Stomach (tissue), 8 donors: ENCODE measurements at regions not wholly inside any gene's neighbourhood (a gene's known extent, or its start where the extent isn't known, plus 50 kb on each side); places are given as distances from the start of the nearest gene placed in this dataset.

Experiments used
- DNase-seq, 2 donors: peaks; one replicate each; pipeline versions ENCODE4 v3.0.0 to v3.0.0-alpha.2; 2013 to 2019
- H3K27ac ChIP-seq, 5 donors: fragments of 200-600 bp in 4 of 5; sonication (generic) in 4 of 5; one replicate each; pipeline ENCODE4 v1.5.1; 2013 to 2019; ENCODE audit warnings: mild to moderate bottlenecking in 1 of 5, moderate library complexity in 1 of 5
- H3K27me3 ChIP-seq, 3 donors: fragments of 200-600 bp; sonication (generic); one replicate each; pipeline ENCODE4 v1.5.1; 2017 to 2019; ENCODE audit warnings: mixed run types in 1 of 3
- H3K36me3 ChIP-seq, 4 donors: fragments of 200-600 bp; sonication (generic); 1 replicate in 3 of 4; 2 replicates in 1 of 4; pipeline ENCODE4 v1.5.1; 2016 to 2019
- H3K4me1 ChIP-seq, 4 donors: fragments of 200-600 bp; sonication (generic); one replicate each; pipeline ENCODE4 v1.5.1; 2016 to 2019
- H3K4me3 ChIP-seq, 4 donors: fragments of 200-600 bp; sonication (generic) in 3 of 4; one replicate each; pipeline ENCODE4 v1.5.1; 2016 to 2019; ENCODE audit warnings: mild to moderate bottlenecking in 1 of 4
- H3K9me3 ChIP-seq, 4 donors: fragments of 200-600 bp; sonication (generic); one replicate each; pipeline ENCODE4 v1.5.1; 2016 to 2019
- EP300 ChIP-seq: sonication (generic); formaldehyde crosslinking; IDR thresholded peaks from one replicate; pipeline ENCODE4 v1.6.1; 2017; ENCODE audit warnings: antibody characterized with exemption
- POLR2A ChIP-seq, 4 donors: fragments of 450-650 bp; IDR thresholded peaks; one replicate each; pipeline ENCODE4 v1.6.1; 2016; ENCODE audit warnings: antibody characterized with exemption in 4 of 4, control low read depth in 2 of 4, mild to moderate bottlenecking in 1 of 4, moderate library complexity in 1 of 4
- POLR2AphosphoS5 ChIP-seq, 3 donors: sonication (generic); formaldehyde crosslinking; IDR thresholded peaks; one replicate each; pipeline ENCODE4 v1.6.1; 2016; ENCODE audit warnings: antibody characterized with exemption in 3 of 3
- WGBS, 5 donors: extraction: QIAGEN DNeasy Blood & Tissue Kit in 3 of 5; methylation state at CpG; one replicate each; pipeline versions ENCODE4 v1.1.5 to v1.1.7; 2013 to 2018; 5-methylcytosine and 5-hydroxymethylcytosine counted together
- intact Hi-C: fragments of 100-400 bp; cut with DNase I; formaldehyde crosslinking; loops from one replicate; pipeline ENCODE4 v1.15.1; 2023; ENCODE audit warnings: low total_unique reads
- TF ChIP-seq, protein P1 (sequence below), 7 experiments: fragments of 450-650 bp in 4 of 7; fragments of 200-600 bp in 3 of 7; sonication (generic) in 3 of 7; IDR thresholded peaks; one replicate each; pipeline ENCODE4 v1.5.1; 2016 to 2019; ENCODE audit warnings: antibody characterized with exemption in 7 of 7, control low read depth in 2 of 7, mild to moderate bottlenecking in 1 of 7
- donor health status: healthy with polysubstance abuse.
- donor health status: Bipolar disorder and iron deficiency.
- donor health status: healthy.

DNA sequence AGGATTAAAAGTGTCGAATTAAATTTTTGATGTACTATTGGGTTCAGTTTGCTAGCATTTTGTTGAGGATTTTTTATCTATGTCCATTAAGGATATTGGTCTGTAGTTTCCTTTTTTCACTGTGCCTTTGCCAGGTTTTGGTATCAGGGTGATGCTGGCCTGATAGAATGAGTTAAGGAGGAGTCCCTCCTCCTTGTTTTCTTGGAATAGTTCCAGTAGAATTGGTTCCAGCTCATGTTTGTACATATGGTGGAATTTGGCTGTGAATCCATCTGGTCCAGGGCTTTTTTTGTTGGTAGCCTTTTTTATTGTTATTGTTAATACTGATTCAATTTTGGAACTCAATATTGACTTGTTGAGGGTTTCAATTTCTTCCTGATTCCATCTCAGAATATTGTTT lies 141.8 kb downstream of the SIM1 start:
- no peak overlapping the region for H3K27ac ChIP-seq
- TF ChIP-seq POLR2A (IDR thresholded peaks at IDR 0.05): no peak
- TF ChIP-seq, protein P1, sequence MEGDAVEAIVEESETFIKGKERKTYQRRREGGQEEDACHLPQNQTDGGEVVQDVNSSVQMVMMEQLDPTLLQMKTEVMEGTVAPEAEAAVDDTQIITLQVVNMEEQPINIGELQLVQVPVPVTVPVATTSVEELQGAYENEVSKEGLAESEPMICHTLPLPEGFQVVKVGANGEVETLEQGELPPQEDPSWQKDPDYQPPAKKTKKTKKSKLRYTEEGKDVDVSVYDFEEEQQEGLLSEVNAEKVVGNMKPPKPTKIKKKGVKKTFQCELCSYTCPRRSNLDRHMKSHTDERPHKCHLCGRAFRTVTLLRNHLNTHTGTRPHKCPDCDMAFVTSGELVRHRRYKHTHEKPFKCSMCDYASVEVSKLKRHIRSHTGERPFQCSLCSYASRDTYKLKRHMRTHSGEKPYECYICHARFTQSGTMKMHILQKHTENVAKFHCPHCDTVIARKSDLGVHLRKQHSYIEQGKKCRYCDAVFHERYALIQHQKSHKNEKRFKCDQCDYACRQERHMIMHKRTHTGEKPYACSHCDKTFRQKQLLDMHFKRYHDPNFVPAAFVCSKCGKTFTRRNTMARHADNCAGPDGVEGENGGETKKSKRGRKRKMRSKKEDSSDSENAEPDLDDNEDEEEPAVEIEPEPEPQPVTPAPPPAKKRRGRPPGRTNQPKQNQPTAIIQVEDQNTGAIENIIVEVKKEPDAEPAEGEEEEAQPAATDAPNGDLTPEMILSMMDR (IDR thresholded peaks at IDR 0.05): no peak
- no peak for TF ChIP-seq EP300
- no peak for TF ChIP-seq POLR2AphosphoS5 (IDR thresholded peaks at IDR 0.05)
- H3K4me1 ChIP-seq: no peaks in the 10 kb centered on the region
- WGBS, 5 donors: 89 to 97% (median 91%) methylated on average over 1 of the region's 1 CpG
- intact Hi-C loops: no loop called here
- no peak for DNase-seq
- H3K27me3 ChIP-seq: no peaks in the 10 kb centered on the region
- no peak overlapping the region for H3K4me3 ChIP-seq
- no peaks in the 10 kb centered on the region for H3K36me3 ChIP-seq
- no peaks in the 10 kb centered on the region for H3K9me3 ChIP-seq

DNA sequence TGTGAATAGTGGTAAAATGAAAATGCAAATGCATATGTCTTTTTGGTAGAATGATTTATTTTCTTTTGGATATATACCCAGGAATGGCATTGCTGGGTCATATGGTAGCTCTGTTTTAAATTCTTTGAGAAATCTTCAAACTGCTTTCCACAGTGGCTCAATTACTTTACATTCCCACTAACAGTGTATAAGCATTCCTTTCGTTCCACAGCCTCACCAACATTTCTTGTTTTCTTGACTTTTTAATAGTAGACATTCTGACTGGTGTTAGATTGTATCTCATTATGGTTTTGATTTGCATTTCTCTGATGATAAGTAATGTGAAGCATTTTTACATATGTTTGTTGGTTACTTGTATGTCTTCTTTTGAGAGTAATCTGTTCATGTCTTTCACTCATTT lies 144.0 kb downstream of the SIM1 start:
- Histone ChIP-seq H3K27ac (no peak overlapping the region), H3K9me3 (no peaks in the 10 kb centered on the region), H3K36me3 (no peaks in the 10 kb centered on the region), H3K4me3 (no peak overlapping the region), H3K27me3 (no peaks in the 10 kb centered on the region), H3K4me1 (no peaks in the 10 kb centered on the region)
- intact Hi-C loops: no loop called here
- no peak for DNase-seq
- 70 to 88% (median 78%) methylated on average over 1 of the region's 1 CpG for WGBS, 5 donors
- no peak for TF ChIP-seq POLR2A (IDR thresholded peaks at IDR 0.05)
- TF ChIP-seq POLR2AphosphoS5 (IDR thresholded peaks at IDR 0.05): no peak
- TF ChIP-seq, protein P1 (IDR thresholded peaks at IDR 0.05): no peak
- no peak for TF ChIP-seq EP300

DNA sequence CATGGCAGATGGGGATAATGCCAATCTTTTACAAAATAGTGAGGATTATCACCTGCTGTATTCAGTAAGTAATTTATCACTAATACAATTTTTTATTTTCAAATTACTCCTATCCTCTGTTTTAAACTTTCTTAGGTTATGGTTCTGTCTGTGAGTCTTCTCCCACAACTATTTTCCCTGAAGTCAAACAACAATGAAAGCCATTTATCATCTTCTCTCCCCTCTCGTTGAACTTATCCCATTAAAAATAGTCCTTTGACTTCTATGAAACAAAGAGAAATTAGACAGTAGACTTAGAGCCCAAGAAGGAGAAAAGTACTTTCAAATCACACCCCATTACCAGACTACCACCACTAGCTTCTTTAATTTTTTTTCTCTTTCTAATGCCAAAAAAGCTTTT lies 147.7 kb downstream of the SIM1 start:
- H3K36me3 ChIP-seq: no peaks in the 10 kb centered on the region
- no peak for TF ChIP-seq EP300
- no peak for TF ChIP-seq POLR2A (IDR thresholded peaks at IDR 0.05)
- no peak for TF ChIP-seq POLR2AphosphoS5 (IDR thresholded peaks at IDR 0.05)
- TF ChIP-seq, protein P1 (IDR thresholded peaks at IDR 0.05): no peak
- intact Hi-C loops: no loop called here
- WGBS, 5 donors: 15 to 25% (median 23%) methylated on average over 1 of the region's 1 CpG
- H3K4me3 ChIP-seq: no peak overlapping the region
- no peak for DNase-seq
- H3K27ac ChIP-seq: no peak overlapping the region
- H3K4me1 ChIP-seq: no peaks in the 10 kb centered on the region
- no peaks in the 10 kb centered on the region for H3K27me3 ChIP-seq
- H3K9me3 ChIP-seq: no peaks in the 10 kb centered on the region

- Histone ChIP-seq H3K9me3 (no peaks in the 10 kb centered on the region), H3K36me3 (no peaks in the 10 kb centered on the region), H3K4me1 (no peaks in the 10 kb centered on the region), H3K27me3 (no peaks in the 10 kb centered on the region), H3K4me3 (no peak overlapping the region), H3K27ac (no peak overlapping the region)
- no peak for DNase-seq
- intact Hi-C loops: no loop called here
- TF ChIP-seq POLR2A (IDR thresholded peaks at IDR 0.05): no peak
- TF ChIP-seq EP300: no peak
- no peak for TF ChIP-seq POLR2AphosphoS5 (IDR thresholded peaks at IDR 0.05)
- TF ChIP-seq, protein P1 (IDR thresholded peaks at IDR 0.05): no peak
These were observed 150.5 kb downstream of the SIM1 start for GRCh38 chr6:100314186-100314585.
